SK-N-SH (cell line): ENCODE measurements at regions not wholly inside any gene's neighbourhood (a gene's known extent, or its start where the extent isn't known, plus 50 kb on each side); places are given as distances from the start of the nearest gene placed in this dataset.

ENCODE experiments used
- CTCF ChIP-seq: fragments of 200-600 bp; sonication (generic); IDR thresholded peaks from 2 replicates; pipeline ENCODE4 v1.6.1; 2017; ENCODE audit warnings: antibody characterized with exemption, mild to moderate bottlenecking, moderate library complexity
- FOSL2 ChIP-seq: IDR thresholded peaks from 2 replicates; pipeline ENCODE4 v1.4.0; 2012; ENCODE audit warnings: low read depth, mild to moderate bottlenecking, moderate library complexity, borderline replicate concordance
- FOXM1 ChIP-seq: IDR thresholded peaks from 2 replicates; pipeline ENCODE4 v1.4.0; 2012; ENCODE audit warnings: low read depth, mild to moderate bottlenecking
- MXI1 ChIP-seq: IDR thresholded peaks from 2 replicates; pipeline ENCODE4 v1.6.1; 2012; ENCODE audit warnings: mild to moderate bottlenecking, low read depth, low read length, improper control_type of control experiment
- POLR2AphosphoS5 ChIP-seq: IDR thresholded peaks from 2 replicates; pipeline ENCODE4 v1.6.1; 2012; ENCODE audit warnings: low read depth, low read length
- SIN3A ChIP-seq: IDR thresholded peaks from 2 replicates; pipeline ENCODE4 v1.6.1; 2012; ENCODE audit warnings: low read depth, mild to moderate bottlenecking, low read length, moderate library complexity, borderline replicate concordance
- SMC3 ChIP-seq: IDR thresholded peaks from 2 replicates; pipeline ENCODE4 v1.6.1; 2012; ENCODE audit warnings: low read depth, low read length, improper control_type of control experiment
- TCF12 ChIP-seq: IDR thresholded peaks from 2 replicates; pipeline ENCODE4 v1.4.0; 2012
- TF ChIP-seq, protein P1 (sequence below): fragments of 150-350 bp; IDR thresholded peaks from 2 replicates; pipeline ENCODE4 v1.6.1; 2016; ENCODE audit warnings: mild to moderate bottlenecking, low read depth, low read length
- TF ChIP-seq, protein P2 (sequence below): fragments of 150-350 bp; IDR thresholded peaks from 2 replicates; pipeline ENCODE4 v1.6.1; 2017; ENCODE audit warnings: antibody characterized with exemption, low read length, low read depth, borderline replicate concordance

DNA sequence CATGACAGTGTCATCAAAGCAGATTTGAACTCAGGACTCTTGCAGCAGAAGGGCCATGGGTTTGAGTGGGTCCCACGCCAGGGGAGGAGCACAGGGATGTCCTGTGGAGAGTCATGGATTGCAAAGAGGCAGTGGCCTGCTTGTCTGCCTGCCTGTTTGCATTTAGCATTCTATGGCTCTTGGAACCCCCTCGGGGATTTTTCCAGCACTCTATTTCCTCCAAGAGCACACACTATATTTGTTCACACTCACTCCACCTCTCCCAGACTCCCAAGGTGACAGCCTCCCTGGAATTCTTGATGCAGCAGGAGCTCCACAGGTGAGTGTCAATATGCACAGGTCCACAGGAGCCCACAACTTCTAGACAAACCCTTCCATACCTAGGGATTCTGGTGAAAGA is 73.1 kb upstream of the LRRN2 start:
- no peak for TF ChIP-seq CTCF
- TF ChIP-seq POLR2AphosphoS5: no peak
- TF ChIP-seq, protein P1, sequence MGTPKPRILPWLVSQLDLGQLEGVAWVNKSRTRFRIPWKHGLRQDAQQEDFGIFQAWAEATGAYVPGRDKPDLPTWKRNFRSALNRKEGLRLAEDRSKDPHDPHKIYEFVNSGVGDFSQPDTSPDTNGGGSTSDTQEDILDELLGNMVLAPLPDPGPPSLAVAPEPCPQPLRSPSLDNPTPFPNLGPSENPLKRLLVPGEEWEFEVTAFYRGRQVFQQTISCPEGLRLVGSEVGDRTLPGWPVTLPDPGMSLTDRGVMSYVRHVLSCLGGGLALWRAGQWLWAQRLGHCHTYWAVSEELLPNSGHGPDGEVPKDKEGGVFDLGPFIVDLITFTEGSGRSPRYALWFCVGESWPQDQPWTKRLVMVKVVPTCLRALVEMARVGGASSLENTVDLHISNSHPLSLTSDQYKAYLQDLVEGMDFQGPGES: no peak
- TF ChIP-seq MXI1: no peak
- no peak for TF ChIP-seq FOSL2
- TF ChIP-seq, protein P2, sequence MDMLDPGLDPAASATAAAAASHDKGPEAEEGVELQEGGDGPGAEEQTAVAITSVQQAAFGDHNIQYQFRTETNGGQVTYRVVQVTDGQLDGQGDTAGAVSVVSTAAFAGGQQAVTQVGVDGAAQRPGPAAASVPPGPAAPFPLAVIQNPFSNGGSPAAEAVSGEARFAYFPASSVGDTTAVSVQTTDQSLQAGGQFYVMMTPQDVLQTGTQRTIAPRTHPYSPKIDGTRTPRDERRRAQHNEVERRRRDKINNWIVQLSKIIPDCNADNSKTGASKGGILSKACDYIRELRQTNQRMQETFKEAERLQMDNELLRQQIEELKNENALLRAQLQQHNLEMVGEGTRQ: no peak
- TF ChIP-seq SIN3A: no peak
- no peak for TF ChIP-seq SMC3
- no peak for TF ChIP-seq TCF12
- TF ChIP-seq FOXM1: no peak
